GM18907 (cell line): ENCODE measurements at regions not wholly inside any gene's neighbourhood (a gene's known extent, or its start where the extent isn't known, plus 50 kb on each side); places are given as distances from the start of the nearest gene placed in this dataset.

ENCODE experiments used
- ATAC-seq: cut with Tn5 transposase; IDR thresholded peaks from one replicate; pipeline ENCODE4 v1.9.1; 2021; ENCODE audit warnings: mild to moderate bottlenecking, moderate library complexity; ENCODE audit not compliant: unreplicated experiment

- ATAC-seq = no peak
Observed at GRCh38 chr9:80131627-80132026, 559.9 kb downstream of the TLE4 start.

GRCh38 chr9:80127920-80128319, 556.2 kb downstream of the TLE4 start:
- ATAC-seq = no peak

- ATAC-seq = no peak
Observed at GRCh38 chr9:80125731-80126264, 554.0 kb downstream of the TLE4 start.

GRCh38 chr9:80117031-80117430, 545.3 kb downstream of the TLE4 start:
- no peak for ATAC-seq

- no peak for ATAC-seq
Observed at GRCh38 chr9:80114241-80114640, 542.5 kb downstream of the TLE4 start.

- no peak for ATAC-seq
Observed at GRCh38 chr9:80107931-80108660, 536.3 kb downstream of the TLE4 start.

- ATAC-seq = no peak
Observed at GRCh38 chr9:80097476-80097875, 525.7 kb downstream of the TLE4 start.

- no peak for ATAC-seq
Observed at GRCh38 chr9:80094176-80094771, 522.5 kb downstream of the TLE4 start.

- no peak for ATAC-seq
Observed at GRCh38 chr9:80093695-80094094, 521.9 kb downstream of the TLE4 start.

GRCh38 chr9:80091526-80091925, 519.8 kb downstream of the TLE4 start:
- no peak for ATAC-seq

- no peak for ATAC-seq
Observed at GRCh38 chr9:80090317-80090716, 518.6 kb downstream of the TLE4 start.

GRCh38 chr9:80086822-80087345, 515.1 kb downstream of the TLE4 start:
- ATAC-seq = no peak

GRCh38 chr9:80086386-80086785, 514.6 kb downstream of the TLE4 start:
- ATAC-seq = no peak

- no peak for ATAC-seq
Observed at GRCh38 chr9:80085668-80086067, 513.9 kb downstream of the TLE4 start.

- no peak for ATAC-seq
Observed at GRCh38 chr9:80082213-80082612, 510.4 kb downstream of the TLE4 start.

GRCh38 chr9:80078826-80079225, 507.1 kb downstream of the TLE4 start:
- ATAC-seq = no peak

GRCh38 chr9:80077059-80077458, 505.3 kb downstream of the TLE4 start:
- ATAC-seq = no peak

GRCh38 chr9:80076162-80076561, 504.4 kb downstream of the TLE4 start:
- ATAC-seq = no peak

- no peak for ATAC-seq
Observed at GRCh38 chr9:80074439-80074838, 502.7 kb downstream of the TLE4 start.

- ATAC-seq = no peak
Observed at GRCh38 chr9:80072451-80072850, 500.7 kb downstream of the TLE4 start.

GRCh38 chr9:80070071-80070742, 498.4 kb downstream of the TLE4 start:
- peak; percentile 50 for ATAC-seq

- no peak for ATAC-seq
Observed at GRCh38 chr9:80066931-80067330, 495.2 kb downstream of the TLE4 start.
